H1 (cell line): ENCODE measurements at regions not wholly inside any gene's neighbourhood (a gene's known extent, or its start where the extent isn't known, plus 50 kb on each side); places are given as distances from the start of the nearest gene placed in this dataset.

Experiments used
- EZH2 ChIP-seq: fragments of 200-600 bp; sonication (generic); IDR thresholded peaks from 2 replicates; pipeline ENCODE4 v1.7.1; 2012; ENCODE audit warnings: low read depth, mild to moderate bottlenecking, moderate library complexity, low read length, inconsistent platforms; ENCODE audit not compliant: severe bottlenecking
- KDM1A ChIP-seq: fragments of 200-600, 300-600 bp; sonication (generic); IDR thresholded peaks from 2 replicates; pipeline ENCODE4 v1.7.1; 2016; ENCODE audit warnings: mild to moderate bottlenecking, low read length, borderline replicate concordance
- MAX ChIP-seq: IDR thresholded peaks from 2 replicates; pipeline ENCODE4 v1.6.1; 2012; ENCODE audit warnings: inconsistent platforms
- POLR2AphosphoS5 ChIP-seq: IDR thresholded peaks from 2 replicates; pipeline ENCODE4 v1.6.1; 2011; ENCODE audit warnings: low read depth, low read length
- RAD21 ChIP-seq, 2 experiments: IDR thresholded peaks in 1 of 2; conservative IDR thresholded peaks in 1 of 2; 2 replicates each; pipeline ENCODE4 v1.6.1; 2011; ENCODE audit warnings: low read depth in 2 of 2, low read length in 2 of 2, improper control_type of control experiment in 1 of 2, inconsistent platforms in 1 of 2, mild to moderate bottlenecking in 1 of 2, moderate library complexity in 1 of 2
- SP4 ChIP-seq: IDR thresholded peaks from 2 replicates; pipeline ENCODE4 v1.6.1; 2012; ENCODE audit warnings: low read length, inconsistent platforms
- TF ChIP-seq, protein P1 (sequence below), 3 experiments: IDR thresholded peaks; 1 replicate in 2 of 3; 2 replicates in 1 of 3; pipeline versions ENCODE4 v1.5.1 to v1.6.1; 2011; ENCODE audit warnings: low read length in 3 of 3, mild to moderate bottlenecking in 3 of 3, inconsistent platforms in 2 of 3, low read depth in 1 of 3, moderate library complexity in 1 of 3; ENCODE audit not compliant: insufficient read depth in 1 of 3; ENCODE audit errors: control extremely low read depth in 1 of 3

DNA sequence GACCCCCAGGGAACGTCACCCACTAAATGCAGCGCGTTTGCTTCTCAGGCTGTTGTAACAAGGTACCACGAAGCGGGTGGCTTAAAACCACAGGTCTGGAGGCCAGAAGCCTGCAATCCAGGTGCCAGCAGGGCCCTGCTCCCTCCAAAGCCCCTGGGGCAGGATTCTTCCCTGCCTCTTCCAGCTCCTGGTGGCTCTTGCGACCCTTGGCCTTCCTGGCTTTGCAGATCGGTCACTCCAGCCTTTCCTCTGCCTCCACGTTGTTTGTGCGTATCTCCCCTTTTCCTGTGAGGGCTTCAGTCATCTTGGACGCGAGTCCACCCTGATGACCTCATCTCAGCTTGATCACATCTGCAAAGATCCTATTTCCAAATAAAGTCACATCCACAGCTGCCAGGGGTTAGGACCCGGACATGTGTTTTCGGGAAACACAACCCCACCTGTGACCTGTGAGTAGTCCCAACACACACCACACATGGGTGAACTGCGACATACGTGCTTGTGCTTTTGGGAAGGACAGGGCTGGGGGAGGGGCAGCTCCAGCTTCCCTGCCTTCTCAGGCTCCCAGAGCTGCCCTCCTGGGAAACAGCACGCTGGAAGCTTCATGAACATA is 114.5 kb upstream of the NCOR2 start:
- no peak for TF ChIP-seq KDM1A
- TF ChIP-seq, protein P1, sequence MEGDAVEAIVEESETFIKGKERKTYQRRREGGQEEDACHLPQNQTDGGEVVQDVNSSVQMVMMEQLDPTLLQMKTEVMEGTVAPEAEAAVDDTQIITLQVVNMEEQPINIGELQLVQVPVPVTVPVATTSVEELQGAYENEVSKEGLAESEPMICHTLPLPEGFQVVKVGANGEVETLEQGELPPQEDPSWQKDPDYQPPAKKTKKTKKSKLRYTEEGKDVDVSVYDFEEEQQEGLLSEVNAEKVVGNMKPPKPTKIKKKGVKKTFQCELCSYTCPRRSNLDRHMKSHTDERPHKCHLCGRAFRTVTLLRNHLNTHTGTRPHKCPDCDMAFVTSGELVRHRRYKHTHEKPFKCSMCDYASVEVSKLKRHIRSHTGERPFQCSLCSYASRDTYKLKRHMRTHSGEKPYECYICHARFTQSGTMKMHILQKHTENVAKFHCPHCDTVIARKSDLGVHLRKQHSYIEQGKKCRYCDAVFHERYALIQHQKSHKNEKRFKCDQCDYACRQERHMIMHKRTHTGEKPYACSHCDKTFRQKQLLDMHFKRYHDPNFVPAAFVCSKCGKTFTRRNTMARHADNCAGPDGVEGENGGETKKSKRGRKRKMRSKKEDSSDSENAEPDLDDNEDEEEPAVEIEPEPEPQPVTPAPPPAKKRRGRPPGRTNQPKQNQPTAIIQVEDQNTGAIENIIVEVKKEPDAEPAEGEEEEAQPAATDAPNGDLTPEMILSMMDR (IDR thresholded peaks at IDR 0.05; ENCODE audit: control extremely low read depth in 1 of 3, insufficient read depth in 1 of 3, low read depth in 1 of 3, low read length in 3 of 3) = no peak
- no peak for TF ChIP-seq SP4
- no peak for TF ChIP-seq MAX
- no peak for TF ChIP-seq RAD21 (IDR thresholded peaks at IDR 0.05 in 1 of 2, conservative IDR thresholded peaks at IDR 0.05 in 1 of 2; ENCODE audit: low read depth in 2 of 2, low read length in 2 of 2)
- no peak for TF ChIP-seq POLR2AphosphoS5
- no peak for TF ChIP-seq EZH2
